HUDEP-2 (cell line): ENCODE measurements at regions not wholly inside any gene's neighbourhood (a gene's known extent, or its start where the extent isn't known, plus 50 kb on each side); places are given as distances from the start of the nearest gene placed in this dataset.
"Not testable (repeated sequence)": the region's sequence is repeated elsewhere in the genome, so short reads cannot be mapped to it uniquely, and the experiment has no call there.

Experiments used
- DNase-seq, 76 experiments: peaks; one replicate each; lab custom pipeline; 2025; ENCODE audit not compliant: unreplicated experiment in 76 of 76; lab: John Stamatoyannopoulos, UW

DNA sequence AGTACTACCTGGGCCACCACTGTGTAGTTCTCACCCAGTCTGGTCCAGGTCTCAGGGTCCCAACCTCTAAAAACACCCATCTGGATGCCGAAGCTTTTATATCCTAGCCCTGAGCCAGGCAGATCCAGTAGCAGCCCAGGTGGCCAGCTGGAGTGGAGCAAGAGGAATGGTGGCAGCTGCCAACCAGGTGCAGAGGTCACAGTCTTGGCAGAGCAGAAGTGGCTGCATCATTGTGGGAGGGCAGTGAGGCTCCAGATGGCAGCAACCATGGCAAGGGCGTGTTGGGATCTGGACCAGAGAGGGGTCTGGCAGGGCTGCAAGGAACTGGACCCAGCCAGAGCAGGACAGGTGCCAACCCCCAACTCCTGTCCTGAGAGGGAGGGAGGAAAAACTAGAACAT is 72.2 kb upstream of the AGAP1 start:
- DNase-seq = no peak

DNA sequence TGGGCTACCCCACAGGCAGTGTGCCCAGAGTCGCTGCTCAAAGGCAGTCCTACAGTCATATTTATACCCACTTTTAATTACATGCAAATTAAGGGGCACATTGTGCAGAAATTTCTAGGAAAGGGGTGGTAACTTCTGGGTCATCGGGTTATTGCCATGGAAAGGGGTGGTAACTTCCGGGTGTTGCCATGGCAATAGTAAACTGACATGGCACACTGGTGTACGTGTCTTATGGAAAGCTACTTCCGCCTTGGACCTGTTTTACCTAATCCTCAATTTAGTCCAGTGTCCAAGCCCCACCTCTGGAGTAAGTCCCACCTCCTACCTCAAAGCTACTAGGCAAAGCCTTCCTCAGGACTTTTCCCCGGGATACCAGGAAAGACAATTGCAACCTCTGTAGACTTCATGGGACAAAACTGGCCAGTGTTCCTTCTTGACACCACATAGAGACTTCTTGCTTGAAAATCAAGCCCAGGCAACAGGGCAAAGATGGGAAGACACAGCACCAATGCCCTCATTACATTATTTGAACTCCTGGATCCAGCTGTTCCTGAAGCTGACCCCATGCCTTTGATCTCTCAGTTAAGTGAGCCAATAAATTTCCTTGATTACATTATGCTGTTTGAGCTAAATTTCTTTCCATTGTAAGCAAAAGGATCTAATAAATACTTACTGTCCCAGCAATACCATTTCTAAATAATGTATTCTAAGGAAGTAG is 63.3 kb upstream of the AGAP1 start:
- no peak for DNase-seq

DNA sequence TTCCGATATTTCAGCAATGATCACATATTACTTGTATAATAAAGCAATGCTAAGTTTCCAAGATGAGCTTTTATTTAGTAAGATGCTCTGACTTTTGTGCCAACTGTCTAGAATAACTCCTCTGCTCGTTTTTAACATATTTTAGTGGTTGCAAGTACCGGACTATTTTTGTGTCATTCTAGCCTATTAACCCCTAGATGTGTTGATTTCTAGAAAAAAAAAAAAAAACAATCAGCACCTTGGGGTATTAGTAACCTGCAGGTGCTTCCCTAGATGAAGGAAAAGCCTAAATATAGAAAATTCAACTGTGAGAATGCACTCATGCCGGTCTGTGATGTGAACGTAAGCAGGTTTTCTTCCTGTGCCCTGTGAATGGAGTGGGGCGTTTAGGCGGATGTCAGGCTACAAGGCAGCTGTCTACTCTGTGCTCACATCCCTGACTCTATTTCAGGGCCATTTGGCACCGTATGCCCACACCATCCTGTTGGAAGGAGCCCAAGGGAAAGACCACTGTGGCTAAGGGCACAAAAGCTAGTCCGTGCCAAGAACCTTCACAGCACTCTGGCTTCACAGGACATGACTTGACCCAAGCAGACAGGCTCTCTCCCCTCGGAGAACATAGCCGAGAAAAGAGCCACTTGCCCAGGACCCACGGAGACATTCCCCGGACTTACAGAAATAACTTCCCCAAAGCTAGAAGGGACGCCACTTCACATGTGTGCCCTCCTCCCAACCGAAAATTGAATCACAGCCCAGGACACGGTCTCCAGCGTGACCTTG is 60.9 kb upstream of the AGAP1 start:
- DNase-seq = no peak

DNA sequence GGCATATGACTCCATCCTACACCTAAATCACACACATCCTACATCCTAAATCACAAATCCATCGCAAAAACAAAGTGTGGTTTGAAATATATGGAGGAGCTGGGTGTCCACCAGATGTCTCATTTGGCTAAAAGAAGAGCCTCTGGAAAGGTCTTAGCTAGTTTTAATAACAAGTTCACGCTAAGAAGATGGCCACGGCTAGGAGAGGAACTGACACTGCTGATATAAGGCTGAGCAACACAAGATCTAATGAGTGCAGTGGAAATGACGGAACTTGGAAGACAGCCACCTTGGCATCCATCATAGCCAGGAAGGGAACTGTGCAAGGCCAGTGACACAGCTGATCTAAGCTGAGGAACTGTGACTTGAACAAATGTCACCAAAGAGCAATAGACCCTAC is 60.0 kb upstream of the AGAP1 start:
- peak in 62 of 76 experiments; percentile 4 to 71 (median 36) for DNase-seq

DNA sequence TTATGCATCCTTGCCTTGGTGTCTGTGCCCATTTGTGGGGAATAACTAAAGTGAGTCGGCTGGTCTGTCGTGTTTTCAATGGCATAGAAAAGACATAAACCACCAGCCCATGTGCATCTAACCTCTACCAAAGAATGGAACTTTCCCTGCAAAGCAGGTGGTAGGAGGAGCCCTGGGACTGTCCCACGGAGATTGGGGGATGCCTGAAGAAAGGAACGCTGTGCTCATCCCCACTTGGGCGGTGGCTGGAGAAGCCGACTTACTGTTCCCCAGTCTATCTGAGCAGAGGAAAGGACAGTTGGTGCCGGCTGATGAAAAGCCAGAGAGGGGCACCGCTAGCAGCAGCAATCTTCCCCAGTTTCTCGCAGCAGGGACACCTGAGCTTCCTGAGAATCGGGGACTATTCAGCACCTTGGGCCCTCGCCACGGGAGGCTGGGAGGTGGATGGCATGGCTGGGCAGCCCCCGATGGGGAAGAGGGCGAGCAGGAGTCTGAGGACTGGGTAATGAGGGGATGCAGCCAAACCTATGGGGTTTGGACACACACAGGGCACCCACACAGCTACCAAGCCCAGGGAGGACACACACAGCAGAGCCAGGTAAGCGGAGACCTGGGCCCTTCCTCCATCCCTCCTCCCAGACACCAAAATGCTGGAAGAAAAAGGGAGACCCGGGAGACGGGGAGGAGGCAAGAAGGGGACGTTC is 53.7 kb upstream of the AGAP1 start:
- DNase-seq = no peak

DNA sequence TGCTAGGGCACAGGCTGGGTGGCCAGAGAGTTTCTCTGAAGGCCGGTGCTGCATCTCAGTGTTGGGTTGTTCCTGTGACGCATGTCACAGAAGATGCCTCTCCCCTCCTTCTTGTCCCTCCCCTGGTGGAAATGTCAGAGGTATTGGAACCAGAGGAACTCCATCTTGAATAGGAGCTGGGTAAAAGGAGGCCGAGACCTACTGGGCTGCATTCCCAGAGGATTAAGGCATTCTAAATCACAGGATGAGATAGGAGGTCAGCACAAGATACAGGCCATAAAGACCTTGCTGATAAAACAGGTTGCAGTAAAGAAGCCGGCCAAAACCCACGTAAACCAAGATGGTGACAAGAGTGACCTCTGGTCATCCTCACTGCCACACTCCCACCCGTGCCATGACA is 50.3 kb upstream of the AGAP1 start:
- DNase-seq = not testable (repeated sequence)
